Adrenal gland (tissue), 5 donors: ENCODE measurements at regions not wholly inside any gene's neighbourhood (a gene's known extent, or its start where the extent isn't known, plus 50 kb on each side); places are given as distances from the start of the nearest gene placed in this dataset.
"Not testable (repeated sequence)": the region's sequence is repeated elsewhere in the genome, so short reads cannot be mapped to it uniquely, and the experiment has no call there.

Source experiments
- CTCF ChIP-seq, 6 experiments: fragments of 450-650 bp in 4 of 6; fragments of 200-600 bp in 2 of 6; sonication (generic) in 1 of 6; IDR thresholded peaks; 1 replicate in 5 of 6; 2 replicates in 1 of 6; pipeline versions ENCODE4 v1.5.1 to v1.8.0; 2016 to 2021; ENCODE audit warnings: antibody characterized with exemption in 6 of 6, mild to moderate bottlenecking in 2 of 6, moderate library complexity in 1 of 6
- POLR2A ChIP-seq, 2 donors: fragments of 450-650 bp; IDR thresholded peaks; one replicate each; pipeline ENCODE4 v1.6.1; 2017; ENCODE audit warnings: antibody characterized with exemption in 2 of 2, mild to moderate bottlenecking in 2 of 2, moderate library complexity in 1 of 2
- donor health status: DM: no; HTN: no; CAD: no.

DNA sequence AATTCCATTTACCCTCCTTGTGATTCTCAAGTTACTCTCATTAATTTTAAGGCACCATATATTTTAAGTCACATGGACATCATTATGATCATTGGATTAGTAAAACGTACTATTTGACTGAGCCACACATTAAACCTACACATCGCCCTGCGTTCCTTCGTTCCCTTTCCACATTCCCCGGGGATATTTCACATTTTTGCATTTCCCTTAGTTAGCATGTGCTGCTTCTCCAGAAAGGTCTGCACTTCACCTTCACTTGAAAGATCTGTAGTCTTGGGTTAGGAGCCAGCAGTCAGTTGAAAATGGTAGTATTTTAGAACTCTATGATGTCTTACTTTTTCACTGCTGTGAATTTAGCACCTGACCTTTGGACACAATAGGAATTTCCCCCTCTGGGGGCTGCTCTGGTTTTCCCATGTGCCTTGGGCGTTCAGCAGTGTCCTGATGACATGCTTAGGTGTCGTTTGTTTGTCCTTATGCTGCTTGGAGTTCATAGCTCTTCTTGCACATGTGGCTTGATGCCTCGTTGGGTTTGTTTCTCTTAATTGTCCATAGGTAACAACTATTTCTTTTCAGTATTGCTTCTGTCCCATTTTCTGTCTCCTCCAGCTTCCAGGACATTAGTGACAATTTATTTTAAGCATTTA lies 56.9 kb upstream of the NBPF20 start:
- not testable (repeated sequence) for TF ChIP-seq CTCF, POLR2A (IDR thresholded peaks at IDR 0.05)
